ENCODE measurements at regions not wholly inside any gene's neighbourhood (a gene's known extent, or its start where the extent isn't known, plus 50 kb on each side); places are given as distances from the start of the nearest gene placed in this dataset.

- no peak for TF ChIP-seq CTCF (IDR thresholded peaks at IDR 0.05; ENCODE audit: borderline replicate concordance, control extremely low read depth, extremely low read depth, insufficient read depth, missing control alignments)
- DNase-seq (ENCODE audit: low spot score), result no peak
- in situ Hi-C loops (cut with MboI; ENCODE audit: low sequenced_read_pairs, unreplicated experiment), result no loop called here
Measured at GRCh38 chr10:52469970-52470705, 156.1 kb downstream of the DKK1 start.

GRCh38 chr10:52472406-52473146 is 158.5 kb downstream of the DKK1 start:
- TF ChIP-seq CTCF (IDR thresholded peaks at IDR 0.05; ENCODE audit: borderline replicate concordance, control extremely low read depth, extremely low read depth, insufficient read depth, missing control alignments), result no peak
- in situ Hi-C loops (cut with MboI; ENCODE audit: low sequenced_read_pairs, unreplicated experiment), result no loop called here
- no peak for DNase-seq (ENCODE audit: low spot score)

- no peak for DNase-seq (ENCODE audit: low spot score)
- in situ Hi-C loops (cut with MboI; ENCODE audit: low sequenced_read_pairs, unreplicated experiment), result no loop called here
- no peak for TF ChIP-seq CTCF (IDR thresholded peaks at IDR 0.05; ENCODE audit: borderline replicate concordance, control extremely low read depth, extremely low read depth, insufficient read depth, missing control alignments)
Measured at GRCh38 chr10:52474265-52474664, 160.2 kb downstream of the DKK1 start.

GRCh38 chr10:52477305-52477704 is 163.2 kb downstream of the DKK1 start:
- TF ChIP-seq CTCF (IDR thresholded peaks at IDR 0.05; ENCODE audit: borderline replicate concordance, control extremely low read depth, extremely low read depth, insufficient read depth, missing control alignments), result no peak
- in situ Hi-C loops (cut with MboI; ENCODE audit: low sequenced_read_pairs, unreplicated experiment), result no loop called here
- no peak for DNase-seq (ENCODE audit: low spot score)

- in situ Hi-C loops (cut with MboI; ENCODE audit: low sequenced_read_pairs, unreplicated experiment), result no loop called here
- DNase-seq (ENCODE audit: low spot score), result no peak
- no peak for TF ChIP-seq CTCF (IDR thresholded peaks at IDR 0.05; ENCODE audit: borderline replicate concordance, control extremely low read depth, extremely low read depth, insufficient read depth, missing control alignments)
Measured at GRCh38 chr10:52479567-52479966, 165.5 kb downstream of the DKK1 start.

GRCh38 chr10:52481986-52482555 is 168.0 kb downstream of the DKK1 start:
- no peak for DNase-seq (ENCODE audit: low spot score)
- in situ Hi-C loops (cut with MboI; ENCODE audit: low sequenced_read_pairs, unreplicated experiment), result loop anchor here (10.0 kb wide), 1 partner anchor 167 kb away; the partner anchor contains the start of gene DKK1
- no peak for TF ChIP-seq CTCF (IDR thresholded peaks at IDR 0.05; ENCODE audit: borderline replicate concordance, control extremely low read depth, extremely low read depth, insufficient read depth, missing control alignments)
